NCI-H446 treated with DMSO at 0.1 percent for 48 hours (cell line): ENCODE measurements at regions not wholly inside any gene's neighbourhood (a gene's known extent, or its start where the extent isn't known, plus 50 kb on each side); places are given as distances from the start of the nearest gene placed in this dataset.
"Not testable (repeated sequence)": the region's sequence is repeated elsewhere in the genome, so short reads cannot be mapped to it uniquely, and the experiment has no call there.

ENCODE experiments used
- DNase-seq: peaks from one replicate; lab custom pipeline; 2025; lab: John Stamatoyannopoulos, UW

DNA sequence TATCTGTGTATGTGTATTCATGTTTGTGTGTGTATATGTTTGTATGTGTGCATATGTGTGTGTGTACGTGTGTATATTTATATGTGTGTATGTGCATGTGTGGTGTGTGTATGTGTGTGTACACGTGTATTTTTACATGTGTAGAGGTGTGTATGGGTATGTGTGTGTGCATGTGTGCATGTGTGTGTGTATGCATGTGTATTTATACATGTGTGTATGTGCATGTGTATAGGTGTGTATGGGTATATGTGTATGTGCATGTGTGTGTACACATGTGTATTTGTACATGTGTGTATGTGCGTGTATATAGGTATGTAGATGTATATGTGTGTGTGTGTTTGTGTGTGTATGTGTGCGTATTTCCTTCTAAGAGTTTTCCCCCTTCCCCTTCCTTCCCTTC is 207.7 kb upstream of the ATP6AP2 start:
- DNase-seq: no peak

- DNase-seq: no peak
Measured at GRCh38 chrX:40371376-40371775, 209.4 kb upstream of the ATP6AP2 start.

DNA sequence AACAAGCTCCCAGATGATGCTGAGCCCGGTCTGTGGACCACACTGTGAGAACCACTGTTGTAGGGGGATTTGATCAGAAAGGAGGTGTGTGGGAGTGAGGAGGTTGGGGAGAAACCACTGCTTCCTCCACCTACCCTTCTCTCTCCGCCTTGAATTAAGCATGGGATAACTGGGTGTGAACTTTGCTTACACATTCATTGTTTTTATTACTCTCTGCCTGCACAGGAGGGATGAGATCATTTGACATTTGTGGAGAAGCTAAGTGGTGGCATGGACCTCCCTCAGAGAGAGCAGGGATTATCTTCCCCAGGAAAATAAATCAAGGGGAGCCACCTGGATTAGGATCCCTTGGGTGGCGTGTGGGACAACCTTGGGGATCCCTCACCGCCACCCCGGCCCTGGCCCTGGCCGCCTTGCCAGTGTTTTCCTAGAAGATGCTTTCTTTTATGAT is 212.1 kb upstream of the ATP6AP2 start:
- DNase-seq: no peak

DNA sequence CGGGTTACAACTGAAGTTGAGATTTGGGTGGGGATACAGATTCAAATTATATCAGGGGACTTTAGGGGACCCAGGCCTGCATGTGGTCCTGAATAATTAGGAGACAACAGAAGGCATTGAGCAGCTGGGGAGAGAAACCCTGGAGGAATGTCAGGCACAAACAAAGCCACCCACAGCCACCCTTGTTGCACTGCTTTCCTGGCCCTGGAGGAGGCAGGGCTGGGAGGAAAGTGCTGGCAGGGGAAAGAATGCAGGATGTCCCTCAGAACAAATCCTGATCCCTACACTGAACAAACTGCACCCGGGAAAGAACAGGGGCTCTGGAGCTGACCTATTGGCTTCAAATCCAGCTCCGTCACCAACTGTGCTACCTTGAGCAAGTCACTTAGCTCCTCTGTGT is 214.1 kb upstream of the ATP6AP2 start:
- no peak for DNase-seq

DNA sequence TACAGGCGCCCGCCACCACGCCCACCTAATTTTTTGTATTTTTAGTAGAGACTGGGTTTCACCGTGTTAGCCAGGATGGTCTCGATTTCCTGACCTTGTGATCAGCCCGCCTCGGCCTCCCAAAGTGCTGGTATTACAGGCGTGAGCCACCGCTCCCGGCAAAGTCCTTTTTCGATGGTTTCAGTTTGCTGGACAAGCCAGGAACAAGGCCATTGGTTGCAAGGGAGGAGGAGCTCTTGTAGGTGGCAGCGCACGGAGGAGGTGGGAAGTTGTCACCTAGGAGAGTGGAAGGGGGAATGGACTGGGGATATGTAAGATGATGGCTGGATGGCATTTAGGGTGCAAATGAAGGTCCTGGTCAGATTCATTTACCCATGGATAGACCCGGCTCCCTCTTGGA is 218.5 kb upstream of the ATP6AP2 start:
- not testable (repeated sequence) for DNase-seq

DNA sequence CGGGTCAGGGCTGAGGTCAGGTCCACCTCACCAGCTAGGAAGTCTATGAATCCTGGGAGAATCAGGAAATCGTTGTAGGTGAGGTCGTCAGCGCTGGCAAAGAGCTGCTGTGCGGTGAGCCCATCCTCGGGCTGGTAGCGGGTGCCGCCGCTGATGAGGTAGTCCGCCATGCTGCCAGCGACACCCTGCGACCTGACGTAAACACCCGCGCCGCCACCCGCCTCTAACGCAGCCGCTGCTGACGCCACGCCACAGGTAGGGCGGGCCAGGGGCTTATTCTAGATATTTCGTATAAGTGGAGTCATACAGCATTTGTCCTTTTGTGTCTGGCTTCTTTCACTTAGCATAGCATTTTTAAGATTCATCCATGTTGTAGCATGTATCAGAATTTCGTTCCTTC is 220.2 kb upstream of the ATP6AP2 start:
- no peak for DNase-seq

DNA sequence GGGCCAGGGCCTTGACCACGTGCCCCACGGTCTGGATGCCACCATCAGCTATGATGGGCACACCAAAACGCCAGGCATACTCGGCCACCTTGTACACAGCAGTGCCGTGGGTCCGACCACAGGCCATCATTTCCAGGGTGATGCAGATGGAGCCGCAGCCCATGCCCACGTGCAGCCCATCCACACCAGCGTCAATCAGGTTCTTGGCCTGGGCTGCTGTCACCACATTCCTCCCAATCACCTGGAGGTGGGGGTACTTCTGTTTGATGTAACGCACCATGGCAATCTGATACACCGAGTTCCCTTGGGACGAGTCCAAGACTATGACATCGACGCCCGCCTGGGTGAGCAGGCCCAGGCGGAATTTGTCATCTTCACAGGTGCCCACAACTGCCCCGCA is 221.2 kb upstream of the ATP6AP2 start:
- DNase-seq: no peak

DNA sequence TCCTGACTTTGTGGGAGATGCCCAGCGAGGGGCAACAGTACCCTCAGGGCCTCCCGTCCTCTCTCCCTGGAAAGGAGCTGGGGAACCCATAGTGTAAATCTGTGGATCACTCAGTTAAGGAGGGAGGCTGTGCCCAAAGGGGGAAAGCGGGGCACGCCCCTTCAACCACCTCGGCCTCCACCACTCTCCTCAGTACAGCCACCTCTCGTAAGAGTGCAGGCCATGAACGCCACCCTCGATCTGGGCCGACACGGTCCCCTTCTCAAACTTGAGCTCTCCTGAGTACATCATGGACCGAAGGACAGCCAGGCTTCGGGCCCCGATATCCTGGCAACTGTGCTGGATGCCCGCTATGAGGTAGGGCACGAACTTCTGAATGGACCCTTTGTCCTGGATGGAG is 221.8 kb upstream of the ATP6AP2 start:
- DNase-seq: no peak

- DNase-seq: no peak
Measured at GRCh38 chrX:40349251-40349650, 231.5 kb upstream of the ATP6AP2 start.

DNA sequence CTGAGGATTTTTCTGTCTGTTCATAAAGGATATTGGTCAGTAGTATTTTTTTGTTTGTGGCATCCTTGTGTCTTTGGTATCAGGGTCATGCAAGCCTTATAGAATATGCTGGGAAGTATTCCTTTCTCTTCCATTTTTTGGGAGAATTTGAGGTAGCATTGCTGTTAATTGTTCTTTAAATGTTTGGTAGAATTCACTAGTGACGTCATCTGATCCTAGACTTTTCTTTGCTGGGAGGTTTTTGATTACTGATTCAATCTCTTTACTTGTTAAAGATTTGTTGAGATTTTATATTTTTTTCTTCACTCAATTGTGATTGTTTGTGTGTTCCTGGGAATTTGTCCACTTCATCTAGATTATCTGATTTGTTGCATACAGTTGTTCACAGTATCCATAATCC is 234.4 kb upstream of the ATP6AP2 start:
- no peak for DNase-seq

GRCh38 chrX:40343319-40343718 is 237.5 kb upstream of the ATP6AP2 start:
- DNase-seq: no peak

- no peak for DNase-seq
Measured at GRCh38 chrX:40340116-40340515, 240.7 kb upstream of the ATP6AP2 start.

- DNase-seq: no peak
Measured at GRCh38 chrX:40333344-40333743, 235.6 kb upstream of the BCOR start.

DNA sequence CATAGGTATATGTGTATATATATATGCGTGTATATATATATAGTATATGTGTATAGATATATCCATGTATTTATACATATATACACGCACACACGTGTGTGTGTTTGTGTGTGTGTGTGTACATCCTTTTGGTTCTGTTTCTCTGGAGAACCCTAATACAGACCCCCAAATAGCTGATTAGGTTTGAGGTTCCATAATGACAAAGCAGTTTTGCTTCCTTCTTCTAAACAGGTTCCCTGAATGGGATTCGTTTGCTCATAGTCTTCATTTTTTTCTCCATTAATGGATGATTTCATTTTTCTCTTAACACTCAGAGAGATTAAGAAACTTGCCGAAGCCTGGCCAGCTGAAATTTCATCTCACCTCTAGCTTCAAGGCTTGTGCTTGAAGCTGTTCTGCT is 234.0 kb upstream of the BCOR start:
- no peak for DNase-seq

DNA sequence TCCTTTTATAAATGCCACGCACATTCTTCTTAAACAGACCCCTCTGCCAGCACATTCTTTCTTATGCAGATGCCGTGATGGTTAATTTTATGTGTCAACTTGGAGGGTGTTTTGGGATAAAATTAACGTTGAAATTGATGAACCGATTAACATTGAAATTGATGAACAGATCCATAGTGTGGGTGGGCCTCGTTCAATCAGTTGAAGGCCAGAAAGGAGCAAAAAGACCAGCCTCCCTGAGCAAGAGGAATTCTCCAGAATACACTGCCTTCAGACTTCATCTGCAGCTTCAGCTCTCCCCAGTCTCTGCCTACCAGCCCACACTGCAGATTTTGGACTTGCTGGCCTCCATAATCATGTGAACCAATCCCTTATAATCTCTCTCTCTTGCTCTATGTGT is 233.6 kb upstream of the BCOR start:
- DNase-seq: no peak

- no peak for DNase-seq
Measured at GRCh38 chrX:40329616-40330015, 231.9 kb upstream of the BCOR start.

GRCh38 chrX:40327085-40327484 is 229.3 kb upstream of the BCOR start:
- DNase-seq: no peak

DNA sequence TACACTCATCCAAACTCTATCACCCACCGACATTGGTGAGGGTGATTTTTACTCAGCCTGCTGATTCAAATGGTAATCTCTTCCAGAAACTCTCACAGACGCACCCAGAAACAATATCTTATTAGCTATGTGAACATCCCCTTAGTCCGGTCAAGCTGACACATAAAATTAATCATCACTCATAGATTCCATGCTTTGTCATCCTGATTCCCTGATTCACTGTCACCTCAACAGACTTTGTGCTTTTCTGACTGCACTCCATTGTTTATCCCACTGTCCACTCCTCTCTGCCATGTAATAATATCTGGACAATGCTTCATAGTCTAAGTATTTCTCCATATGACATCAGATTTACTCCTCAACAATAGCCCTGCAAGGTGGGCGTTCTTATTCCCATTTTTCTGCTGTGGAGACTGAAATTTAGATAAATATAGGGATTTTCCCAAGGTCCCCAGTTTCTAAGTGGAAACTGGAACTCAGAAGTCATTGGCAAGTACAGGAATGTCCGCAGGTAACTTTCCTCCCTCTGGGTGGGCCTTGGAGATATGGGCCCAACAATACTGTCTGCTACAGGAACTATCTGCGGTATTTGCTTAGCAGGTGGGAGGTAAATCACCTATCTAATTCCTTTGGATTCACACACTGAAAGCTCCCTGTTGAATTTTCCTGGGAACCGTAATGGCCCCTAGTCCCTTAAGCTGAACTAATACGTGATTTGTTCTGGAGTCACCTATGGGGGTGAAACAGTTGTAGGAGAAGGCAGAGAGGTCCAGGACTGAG is 228.6 kb upstream of the BCOR start:
- no peak for DNase-seq

- no peak for DNase-seq
Measured at GRCh38 chrX:40325161-40325560, 227.4 kb upstream of the BCOR start.

DNA sequence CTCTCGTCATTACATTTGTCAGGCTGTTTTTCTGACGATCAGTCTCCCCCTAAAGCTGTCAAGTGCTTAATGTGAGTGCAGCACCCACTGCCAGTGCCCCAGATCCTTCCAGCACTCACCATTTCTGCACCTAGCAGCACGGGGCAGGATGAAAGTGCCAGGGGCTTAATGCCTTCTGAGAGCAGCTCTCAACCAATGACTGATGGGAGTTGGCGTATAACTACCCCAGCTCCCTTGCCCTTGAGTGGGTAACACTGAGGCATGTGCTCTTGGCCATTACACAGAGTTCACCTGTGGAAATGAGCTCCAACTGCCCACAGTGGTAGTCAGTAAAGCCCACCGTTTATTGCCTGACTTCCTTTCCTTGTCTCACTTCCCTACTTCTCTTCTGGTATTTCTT is 226.2 kb upstream of the BCOR start:
- DNase-seq: no peak

DNA sequence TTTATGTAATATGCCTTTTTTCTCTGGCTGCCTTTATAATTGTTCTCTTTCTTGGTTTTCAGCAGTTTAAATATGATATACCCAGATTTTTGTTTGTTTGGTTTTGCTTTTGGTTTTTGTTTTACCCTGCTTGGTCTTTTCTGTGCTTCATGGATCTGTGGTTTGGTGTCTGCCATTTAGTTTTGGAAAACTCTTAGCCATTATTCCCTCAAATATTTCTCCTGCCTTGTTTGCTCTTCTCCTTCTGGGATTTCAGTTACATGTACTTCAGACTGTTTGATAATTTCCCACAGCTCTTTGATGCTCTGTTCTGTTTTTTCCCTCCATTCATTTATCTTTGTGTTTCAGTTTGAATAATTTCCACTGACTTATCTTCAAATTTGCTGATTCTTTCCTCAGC is 223.1 kb upstream of the BCOR start:
- no peak for DNase-seq

DNA sequence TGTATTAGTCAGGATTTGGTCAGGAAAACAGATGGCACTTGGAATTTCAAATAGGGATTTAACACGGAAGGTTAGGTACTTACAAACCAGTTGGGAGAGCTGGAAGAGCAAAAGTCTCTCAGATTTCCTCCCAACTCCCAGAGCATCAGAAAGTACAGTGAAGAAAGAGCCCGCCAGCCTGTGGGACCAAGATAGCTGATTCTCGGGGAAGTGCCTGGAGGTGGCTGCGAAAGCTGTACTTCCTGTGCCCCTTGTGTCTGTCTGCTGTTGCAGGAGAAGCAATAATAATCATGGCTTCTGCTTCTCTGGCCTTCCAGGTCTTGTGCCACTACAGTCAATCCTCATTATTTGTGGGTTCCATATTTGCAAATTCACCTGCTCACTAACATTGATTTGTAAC is 221.0 kb upstream of the BCOR start:
- DNase-seq: no peak

DNA sequence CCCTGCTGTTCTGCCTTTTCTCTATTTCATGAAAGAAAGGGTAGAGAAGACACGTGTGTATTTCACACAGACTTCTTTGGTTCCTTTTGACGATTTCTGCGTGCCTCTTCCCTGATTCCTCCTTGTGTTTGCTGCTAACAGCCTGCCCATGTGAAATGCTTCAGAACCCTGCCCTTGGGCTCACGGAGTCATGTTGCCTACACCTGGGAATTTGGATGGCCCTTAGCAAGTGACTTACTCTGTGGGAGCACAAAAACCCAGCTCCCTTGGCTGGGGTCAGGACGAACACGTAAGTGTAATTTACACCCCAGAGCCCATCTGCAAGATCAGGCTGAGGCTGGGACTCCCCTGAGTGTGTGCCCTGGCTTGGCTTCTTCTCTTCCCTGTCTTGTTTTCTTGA is 220.3 kb upstream of the BCOR start:
- DNase-seq: no peak

- DNase-seq: no peak
Measured at GRCh38 chrX:40316502-40316901, 218.7 kb upstream of the BCOR start.
